Activated CD4-positive, alpha-beta T cell treated with anti-CD3 and anti-CD28 coated beads for 48 hours (primary cell): ENCODE measurements at regions not wholly inside any gene's neighbourhood (a gene's known extent, or its start where the extent isn't known, plus 50 kb on each side); places are given as distances from the start of the nearest gene placed in this dataset.

Experiments
- DNase-seq: peaks from one replicate; pipeline ENCODE4 v3.0.0-alpha.2; 2020

GRCh38 chr4:41465146-41465761, 72.7 kb upstream of the LIMCH1 start:
- no peak for DNase-seq

DNA sequence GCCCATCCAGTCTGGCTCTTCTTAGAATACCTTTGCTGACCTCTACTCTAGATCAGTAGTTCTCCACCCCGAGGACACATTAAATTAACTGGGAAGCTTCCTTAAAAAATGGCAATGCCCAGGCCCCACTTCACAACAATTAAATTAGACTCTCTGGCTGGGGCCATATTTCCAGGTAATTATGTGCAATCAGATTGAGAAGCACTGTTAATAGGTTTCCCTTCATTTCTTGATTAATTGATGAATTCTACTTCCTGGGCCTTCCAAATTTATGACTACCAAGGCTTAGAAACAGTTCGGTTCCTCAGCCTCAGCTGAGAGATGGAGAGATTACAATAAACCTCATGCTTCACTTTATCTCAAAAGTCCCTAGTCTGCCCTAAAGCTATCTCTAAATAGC, 71.7 kb upstream of the LIMCH1 start:
- DNase-seq: no peak

GRCh38 chr4:41468122-41468521, 69.8 kb upstream of the LIMCH1 start:
- no peak for DNase-seq

GRCh38 chr4:41471126-41472071, 66.6 kb upstream of the LIMCH1 start:
- DNase-seq: no peak

GRCh38 chr4:41472081-41472480, 65.9 kb upstream of the LIMCH1 start:
- no peak for DNase-seq

GRCh38 chr4:41473176-41473575, 64.8 kb upstream of the LIMCH1 start:
- DNase-seq: no peak

- DNase-seq: no peak
Observed at GRCh38 chr4:41475402-41475801, 62.6 kb upstream of the LIMCH1 start.

DNA sequence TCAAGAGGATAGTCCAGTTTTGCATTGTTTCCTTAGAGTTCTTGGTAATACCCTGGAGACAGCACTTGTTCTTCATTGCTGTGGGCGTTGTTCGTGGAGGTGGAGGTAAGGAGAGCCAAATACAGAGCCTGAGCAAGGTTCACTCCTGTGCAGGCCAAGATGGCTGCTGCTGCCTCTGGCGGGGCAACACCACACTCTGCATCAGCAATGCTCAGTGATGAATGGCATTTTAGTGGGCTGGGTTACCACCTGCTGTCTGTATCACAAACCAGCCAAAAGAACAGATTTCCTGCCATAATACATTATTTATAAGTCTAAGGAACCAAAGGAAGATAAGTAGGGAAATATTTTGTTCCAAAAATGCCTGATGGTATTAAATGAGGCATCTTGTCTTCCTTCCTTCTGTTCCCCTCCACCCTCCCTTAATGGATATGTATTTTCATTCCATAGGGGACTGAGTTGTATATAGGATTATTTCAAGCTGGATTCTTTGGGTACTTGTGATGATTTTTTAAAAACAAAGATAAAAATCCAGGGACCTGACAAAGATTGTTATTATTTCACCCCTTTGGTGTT, 61.6 kb upstream of the LIMCH1 start:
- DNase-seq: no peak

- no peak for DNase-seq
Observed at GRCh38 chr4:41477181-41477905, 60.6 kb upstream of the LIMCH1 start.

DNA sequence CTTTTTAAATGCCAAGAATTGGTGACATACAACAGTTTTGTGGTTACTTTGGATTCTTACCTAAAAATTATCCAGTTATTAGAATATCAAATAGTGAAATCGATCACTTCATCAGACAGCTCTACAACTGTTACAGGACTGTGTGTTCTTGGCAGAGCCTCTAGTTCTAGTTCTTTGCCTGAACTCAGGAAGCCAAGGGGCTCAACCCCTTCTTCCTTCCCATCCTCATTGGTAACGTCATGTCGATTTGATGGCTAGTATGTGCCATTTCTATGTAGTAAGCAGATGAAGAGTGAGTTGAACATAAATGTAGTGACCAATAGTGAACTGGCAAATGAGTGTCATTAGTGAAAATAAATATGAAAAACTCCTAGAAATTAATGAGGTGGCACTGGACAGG, 59.4 kb upstream of the LIMCH1 start:
- no peak for DNase-seq

GRCh38 chr4:41480896-41481311, 57.1 kb upstream of the LIMCH1 start:
- DNase-seq: no peak

DNA sequence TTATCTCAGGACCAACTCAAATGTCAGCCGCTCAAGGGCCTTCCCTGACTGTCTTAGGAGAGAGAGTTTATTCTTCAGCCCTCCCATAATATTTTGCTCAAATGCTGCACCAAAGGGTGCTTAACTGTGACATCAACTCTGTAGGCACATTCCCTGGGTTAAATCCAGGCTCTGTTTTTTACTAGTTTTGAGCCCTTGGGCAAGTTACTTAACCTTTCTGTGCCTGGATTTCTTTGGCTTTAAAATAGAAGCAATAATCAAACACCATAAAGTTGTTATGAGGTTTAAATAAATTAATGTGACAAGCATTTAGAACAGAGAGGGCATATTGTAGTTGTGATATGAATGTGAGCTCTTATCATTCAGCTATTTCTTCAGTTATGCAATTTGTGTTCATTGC, 54.2 kb upstream of the LIMCH1 start:
- no peak for DNase-seq

GRCh38 chr4:41485041-41485440, 52.9 kb upstream of the LIMCH1 start:
- no peak for DNase-seq

GRCh38 chr4:41487868-41488440, 50.0 kb upstream of the LIMCH1 start:
- no peak for DNase-seq
